Stimulated activated CD8-positive, alpha-beta memory T cell treated with anti-CD3 and anti-CD28 coated beads, Interleukin-4, amount 100 ng/mL, for 4 hours (primary cell): ENCODE measurements at regions not wholly inside any gene's neighbourhood (a gene's known extent, or its start where the extent isn't known, plus 50 kb on each side); places are given as distances from the start of the nearest gene placed in this dataset.

Source experiments
- DNase-seq, 2 donors: peaks; one replicate each; pipeline ENCODE4 v3.0.0-alpha.2; 2020; ENCODE audit warnings: low read depth in 2 of 2, low spot score in 1 of 2

GRCh38 chr7:41878309-41879295, 175.7 kb upstream of the INHBA start:
- DNase-seq, result no peak

DNA sequence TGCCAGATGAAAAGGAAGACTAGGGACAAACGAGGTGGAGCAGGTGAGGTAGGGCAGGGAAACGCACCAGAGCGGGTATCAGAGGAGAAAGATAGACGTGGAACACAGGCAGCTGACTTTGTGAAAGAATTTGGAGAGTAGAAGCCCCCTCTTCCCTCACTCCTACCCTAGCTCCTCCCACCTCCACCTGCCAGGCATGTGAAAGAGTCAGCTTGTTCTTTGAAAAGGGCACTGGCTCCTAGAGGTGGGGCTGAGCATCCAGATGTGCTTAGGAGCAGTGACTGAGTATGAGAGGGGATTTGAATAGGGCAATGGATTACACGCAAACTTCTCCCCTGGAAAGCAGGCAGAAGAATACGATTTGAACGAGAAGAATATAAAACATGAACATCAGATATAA, 174.2 kb upstream of the INHBA start:
- DNase-seq, result no peak

- DNase-seq, result no peak
Measured at GRCh38 chr7:41875513-41875912, 172.6 kb upstream of the INHBA start.

DNA sequence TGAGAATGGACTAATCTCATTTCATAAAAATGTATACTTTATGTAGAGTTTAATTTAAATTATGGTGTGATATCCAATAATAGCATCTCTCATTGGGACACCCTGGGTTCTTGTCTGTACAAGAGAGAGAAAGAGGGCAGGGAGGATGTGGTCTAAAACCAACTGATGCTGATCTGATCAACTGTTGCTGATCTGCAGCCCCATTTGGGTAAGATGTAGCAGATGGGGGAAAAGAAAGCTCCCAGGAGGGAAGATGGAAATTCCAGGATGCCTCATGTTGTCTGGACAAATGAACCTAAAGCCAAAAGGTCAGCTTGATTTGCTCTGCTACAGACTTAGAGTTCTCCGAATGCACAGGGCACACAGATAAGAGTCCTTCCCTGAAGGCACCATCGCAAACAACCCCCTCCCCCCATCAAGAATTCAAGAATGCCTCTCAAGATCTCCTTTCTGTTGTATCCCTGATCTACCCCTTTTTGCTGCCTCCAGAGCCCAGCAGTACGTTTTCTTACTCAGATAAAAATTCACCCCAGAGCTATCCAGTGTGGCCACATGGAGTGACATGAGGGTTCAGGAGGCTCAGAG, 171.4 kb upstream of the INHBA start:
- no peak for DNase-seq

GRCh38 chr7:41873741-41874140, 170.9 kb upstream of the INHBA start:
- DNase-seq, result no peak

- DNase-seq, result no peak
Measured at GRCh38 chr7:41872966-41873365, 170.1 kb upstream of the INHBA start.

DNA sequence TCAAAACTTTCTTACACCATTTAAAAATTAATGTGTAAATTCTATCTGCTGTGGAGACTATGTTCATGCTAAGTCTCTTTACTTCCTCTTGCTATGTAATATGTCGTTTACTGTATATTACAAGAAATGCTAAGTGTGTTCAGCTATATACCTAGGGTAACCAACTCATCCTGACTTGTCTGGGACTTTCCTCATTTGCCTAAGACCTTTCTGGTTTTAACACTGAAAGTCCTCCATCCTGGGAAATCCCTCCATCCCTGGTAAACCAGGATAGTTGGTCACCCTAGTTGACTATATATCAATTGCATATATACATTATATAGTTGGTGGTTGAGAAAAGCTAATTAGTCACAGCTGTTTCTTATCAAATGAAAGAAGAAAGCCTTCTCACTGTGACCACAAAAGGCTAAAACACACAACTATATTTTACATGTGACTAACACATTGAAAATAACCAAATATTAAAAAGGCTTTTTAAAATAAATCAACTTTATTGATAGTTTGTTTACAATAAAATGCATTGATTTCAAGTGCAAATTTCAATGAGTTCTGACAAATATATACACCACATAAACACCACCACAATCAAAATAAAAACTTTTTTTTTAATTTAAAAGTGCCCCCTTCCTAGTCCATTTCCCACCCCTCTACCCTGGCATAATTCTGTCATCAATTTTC, 167.7 kb upstream of the INHBA start:
- no peak for DNase-seq

DNA sequence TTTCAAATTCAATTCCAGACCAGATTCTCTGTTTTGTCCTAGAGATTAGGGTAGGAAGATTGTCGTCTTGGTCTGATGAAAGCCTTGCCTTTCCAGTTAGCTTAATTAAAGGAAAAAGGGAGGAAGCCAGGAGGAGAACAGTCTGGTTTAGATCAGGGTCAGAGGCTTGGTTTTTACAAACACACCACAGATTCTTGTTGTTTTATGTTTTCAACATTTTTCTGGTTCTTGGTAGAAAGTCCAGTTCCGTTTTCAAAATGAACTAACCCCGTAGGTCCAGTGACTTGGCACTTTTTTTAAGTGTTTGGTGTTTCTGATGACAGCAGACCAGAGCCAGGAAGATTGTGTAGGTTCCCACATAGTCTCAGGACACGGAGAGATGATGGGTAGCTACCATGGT, 167.1 kb upstream of the INHBA start:
- no peak for DNase-seq

GRCh38 chr7:41869596-41869995, 166.7 kb upstream of the INHBA start:
- DNase-seq, result no peak

DNA sequence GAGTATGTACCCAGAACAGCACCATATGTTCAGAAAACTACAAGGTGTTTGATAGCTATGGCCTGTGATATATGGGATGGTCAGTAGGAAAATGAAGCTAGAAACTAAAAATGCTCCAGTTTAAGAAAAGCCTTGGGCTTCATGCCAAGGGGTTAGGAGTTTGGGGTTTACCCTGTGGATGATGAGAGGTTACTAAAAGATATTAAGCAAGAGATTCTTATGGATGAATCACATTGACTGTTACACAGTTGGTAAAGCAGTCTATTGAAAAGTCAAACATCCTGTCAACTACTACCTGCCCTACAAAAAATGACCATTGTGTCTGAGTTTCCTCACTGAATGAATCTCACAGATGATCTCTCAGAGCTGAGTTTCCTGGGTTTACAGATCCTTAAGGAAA, 166.2 kb upstream of the INHBA start:
- no peak for DNase-seq

DNA sequence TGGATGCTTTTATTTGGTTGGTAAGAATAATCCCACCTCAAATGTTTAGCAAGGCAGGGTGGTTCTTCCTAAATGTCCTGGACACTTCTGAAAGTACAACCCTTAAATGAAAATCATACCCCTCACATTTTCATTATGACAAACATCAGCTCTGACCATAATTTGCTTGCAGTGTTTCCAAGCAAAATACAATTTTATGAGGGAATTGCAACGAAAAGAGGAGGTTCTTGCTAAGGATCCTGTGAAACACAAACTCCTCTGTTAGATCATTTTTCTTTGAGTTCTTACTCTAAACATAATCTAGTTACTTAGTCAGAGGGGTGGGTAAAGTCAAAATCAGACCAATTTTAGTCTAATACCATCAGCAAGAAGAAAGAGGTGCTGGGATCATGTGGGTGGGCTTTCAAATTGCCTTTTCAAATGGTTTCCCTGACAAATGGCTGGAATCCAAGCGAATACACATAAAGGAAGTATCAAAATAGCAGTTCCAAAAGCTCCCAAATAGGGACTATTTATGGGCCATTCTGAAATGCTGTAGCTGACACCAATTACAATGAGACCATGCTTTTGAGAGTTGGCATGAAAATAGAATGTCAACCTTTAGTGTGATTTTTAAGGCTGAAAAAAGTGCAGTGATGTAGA, 164.9 kb upstream of the INHBA start:
- DNase-seq, result no peak

DNA sequence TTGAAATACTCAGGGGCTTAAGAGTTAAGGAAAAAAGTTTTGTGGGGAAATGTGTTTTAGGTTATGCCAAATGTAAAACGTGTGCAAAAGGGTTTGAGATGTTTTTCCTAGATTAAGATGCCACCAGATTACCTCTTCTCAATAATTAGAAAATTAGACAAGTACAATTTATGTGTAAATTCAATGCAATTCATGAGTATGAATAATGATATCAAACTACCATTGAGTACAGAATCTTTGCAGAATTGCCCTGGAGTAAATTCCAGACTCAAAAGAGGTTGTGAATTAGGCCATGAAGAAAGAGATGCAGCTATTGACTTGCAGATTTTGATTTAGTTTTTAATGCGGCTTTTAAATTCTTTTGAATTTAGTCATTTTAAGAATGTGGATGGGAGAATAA, 159.4 kb upstream of the INHBA start:
- DNase-seq, result no peak

- no peak for DNase-seq
Measured at GRCh38 chr7:41861642-41862041, 158.8 kb upstream of the INHBA start.

GRCh38 chr7:41858201-41858600, 155.3 kb upstream of the INHBA start:
- DNase-seq, result no peak

DNA sequence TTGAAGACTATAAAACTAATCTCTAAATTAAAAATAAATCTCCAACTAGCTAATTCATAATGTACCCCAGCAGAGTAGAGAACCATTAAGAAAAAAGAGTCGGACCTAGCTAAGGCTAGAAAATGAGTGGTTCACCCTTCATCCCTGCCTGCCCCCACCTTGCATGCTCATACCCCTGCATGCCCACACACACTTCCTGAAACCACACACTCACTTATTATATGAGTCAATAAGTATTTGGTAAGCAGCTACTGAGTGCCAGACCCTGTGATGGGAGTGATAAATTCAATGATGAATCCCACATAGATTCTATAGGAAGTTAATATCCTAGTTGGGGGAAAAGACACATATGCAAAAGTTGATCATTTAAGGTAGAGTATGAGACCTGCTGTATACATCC, 152.9 kb upstream of the INHBA start:
- no peak for DNase-seq

DNA sequence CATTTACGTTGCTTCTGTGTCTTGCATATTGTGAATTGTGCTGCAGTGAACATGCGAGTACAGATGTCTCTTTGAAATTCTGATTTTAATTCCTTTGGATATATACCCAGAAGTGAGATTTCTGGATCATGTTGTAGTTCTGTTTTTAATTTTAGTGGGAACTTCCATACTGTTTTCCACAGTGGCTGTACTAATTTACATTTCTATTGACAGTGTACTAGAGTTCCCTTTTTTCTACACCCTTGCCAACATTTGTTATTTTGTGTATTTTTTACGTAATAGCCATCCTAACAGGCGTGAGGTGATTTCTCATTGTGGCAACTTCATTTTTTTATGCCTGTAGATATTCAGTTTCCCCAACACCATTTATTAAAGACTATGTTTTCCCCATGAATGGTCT, 144.7 kb upstream of the INHBA start:
- DNase-seq, result no peak

- no peak for DNase-seq
Measured at GRCh38 chr7:41847151-41847550, 144.3 kb upstream of the INHBA start.

GRCh38 chr7:41842956-41843355, 140.1 kb upstream of the INHBA start:
- DNase-seq, result no peak

GRCh38 chr7:41837916-41838315, 135.0 kb upstream of the INHBA start:
- no peak for DNase-seq

GRCh38 chr7:41835976-41836530, 133.2 kb upstream of the INHBA start:
- DNase-seq, result no peak
